ENCODE measurements at regions not wholly inside any gene's neighbourhood (a gene's known extent, or its start where the extent isn't known, plus 50 kb on each side); places are given as distances from the start of the nearest gene placed in this dataset.

- TF ChIP-seq CTCF (IDR thresholded peaks at IDR 0.05) (no peak), EP300 (IDR thresholded peaks at IDR 0.05) (no peak)
Observed at GRCh38 chr12:127294651-127295210, 972.2 kb upstream of the TMEM132C start.
